Astrocyte of the cerebellum (primary cell): ENCODE measurements at regions not wholly inside any gene's neighbourhood (a gene's known extent, or its start where the extent isn't known, plus 50 kb on each side); places are given as distances from the start of the nearest gene placed in this dataset.
A peak's percentile ranks its signal among the peaks of the same experiment; 100 is the strongest.

Source experiments
- DNase-seq: peaks from one replicate; pipeline ENCODE4 v3.0.0-alpha.2; 2011; ENCODE audit warnings: low read depth
- H3K4me3 ChIP-seq: 2 replicates; pipeline ENCODE4 v1.5.1; 2011; ENCODE audit warnings: mild to moderate bottlenecking, low read depth, low read length, moderate library complexity
- CTCF ChIP-seq: IDR thresholded peaks from 2 replicates; pipeline ENCODE4 v1.5.1; 2012; ENCODE audit warnings: low read length, low read depth, moderate library complexity, mild to moderate bottlenecking; ENCODE audit errors: missing control alignments
- in situ Hi-C: cut with HindIII; loops from 2 replicates; pipeline ENCODE4 v1.10.0; 2017; ENCODE audit warnings: low sequenced_read_pairs

- in situ Hi-C loops, result no loop called here
- TF ChIP-seq CTCF, result no peak
- no peak overlapping the region for H3K4me3 ChIP-seq
- no peak for DNase-seq
Measured at GRCh38 chr20:6241591-6241990, 118.8 kb upstream of the FERMT1 start.

GRCh38 chr20:6240059-6240458 is 117.2 kb upstream of the FERMT1 start:
- no peak overlapping the region for H3K4me3 ChIP-seq
- no peak for DNase-seq
- in situ Hi-C loops, result no loop called here
- TF ChIP-seq CTCF, result no peak

- in situ Hi-C loops, result no loop called here
- no peak overlapping the region for H3K4me3 ChIP-seq
- DNase-seq, result no peak
- no peak for TF ChIP-seq CTCF
Measured at GRCh38 chr20:6238421-6238820, 115.6 kb upstream of the FERMT1 start.

GRCh38 chr20:6235510-6235909 is 112.7 kb upstream of the FERMT1 start:
- no peak overlapping the region for H3K4me3 ChIP-seq
- DNase-seq, result no peak
- no peak for TF ChIP-seq CTCF
- in situ Hi-C loops, result no loop called here

- TF ChIP-seq CTCF, result no peak
- no peak for DNase-seq
- no peak overlapping the region for H3K4me3 ChIP-seq
- in situ Hi-C loops, result no loop called here
Measured at GRCh38 chr20:6232436-6232835, 109.6 kb upstream of the FERMT1 start.

- H3K4me3 ChIP-seq, result no peak overlapping the region
- DNase-seq, result peak; percentile 33
- TF ChIP-seq CTCF, result no peak
- in situ Hi-C loops, result no loop called here
Measured at GRCh38 chr20:6231556-6231955, 108.7 kb upstream of the FERMT1 start.

GRCh38 chr20:6228302-6228843 is 105.5 kb upstream of the FERMT1 start:
- no peak overlapping the region for H3K4me3 ChIP-seq
- no peak for DNase-seq
- TF ChIP-seq CTCF, result no peak
- in situ Hi-C loops, result no loop called here
